ENCODE measurements at regions not wholly inside any gene's neighbourhood (a gene's known extent, or its start where the extent isn't known, plus 50 kb on each side); places are given as distances from the start of the nearest gene placed in this dataset.

DNA sequence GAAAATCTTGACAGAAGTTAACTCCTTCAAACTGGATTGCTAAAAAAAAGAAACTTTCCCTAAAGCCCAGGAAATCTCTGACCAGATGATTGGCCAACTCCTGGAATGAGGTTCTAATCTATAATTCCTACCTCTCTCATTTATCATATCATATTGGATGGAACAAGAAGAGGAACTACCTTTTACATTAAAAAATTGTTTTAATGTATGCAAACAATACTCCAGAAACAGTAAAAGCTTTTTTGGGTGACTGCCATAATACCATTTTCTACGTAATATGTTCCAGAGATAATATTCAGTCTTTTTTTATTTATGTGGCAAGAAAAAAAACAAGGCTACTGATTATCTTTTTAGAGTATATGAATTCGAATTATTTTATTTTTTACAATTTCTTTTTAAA is 204.4 kb downstream of the TUSC7 start:
- no peaks in the 10 kb centered on the region for H3K27me3 ChIP-seq (replicated peaks; ENCODE audit: control insufficient read depth, insufficient read depth, low read length)
- no peaks in the 10 kb centered on the region for H3K4me1 ChIP-seq
- intact Hi-C loops (cut with micrococcal nuclease; ENCODE audit: unreplicated experiment), result no loop called here
- TF ChIP-seq, protein P1, sequence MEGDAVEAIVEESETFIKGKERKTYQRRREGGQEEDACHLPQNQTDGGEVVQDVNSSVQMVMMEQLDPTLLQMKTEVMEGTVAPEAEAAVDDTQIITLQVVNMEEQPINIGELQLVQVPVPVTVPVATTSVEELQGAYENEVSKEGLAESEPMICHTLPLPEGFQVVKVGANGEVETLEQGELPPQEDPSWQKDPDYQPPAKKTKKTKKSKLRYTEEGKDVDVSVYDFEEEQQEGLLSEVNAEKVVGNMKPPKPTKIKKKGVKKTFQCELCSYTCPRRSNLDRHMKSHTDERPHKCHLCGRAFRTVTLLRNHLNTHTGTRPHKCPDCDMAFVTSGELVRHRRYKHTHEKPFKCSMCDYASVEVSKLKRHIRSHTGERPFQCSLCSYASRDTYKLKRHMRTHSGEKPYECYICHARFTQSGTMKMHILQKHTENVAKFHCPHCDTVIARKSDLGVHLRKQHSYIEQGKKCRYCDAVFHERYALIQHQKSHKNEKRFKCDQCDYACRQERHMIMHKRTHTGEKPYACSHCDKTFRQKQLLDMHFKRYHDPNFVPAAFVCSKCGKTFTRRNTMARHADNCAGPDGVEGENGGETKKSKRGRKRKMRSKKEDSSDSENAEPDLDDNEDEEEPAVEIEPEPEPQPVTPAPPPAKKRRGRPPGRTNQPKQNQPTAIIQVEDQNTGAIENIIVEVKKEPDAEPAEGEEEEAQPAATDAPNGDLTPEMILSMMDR (IDR thresholded peaks at IDR 0.05; ENCODE audit: insufficient read depth in 1 of 2, low read depth in 1 of 2, low read length in 1 of 2, severe bottlenecking in 1 of 2, unreplicated experiment in 1 of 2), result no peak
- H3K4me1 Mint-ChIP-seq (ENCODE audit: low read depth, unreplicated experiment), result no peaks in the 10 kb centered on the region
- no peak overlapping the region for H3K4me3 Mint-ChIP-seq (ENCODE audit: unreplicated experiment)
- DNase-seq, result no peak
- H3K4me3 ChIP-seq (ENCODE audit: low read depth, low read length), result no peak overlapping the region
- no peaks in the 10 kb centered on the region for H3K9me3 ChIP-seq
- ChIA-PET CTCF (no interaction called here), POLR2A (no interaction called here)
- H3K27me3 Mint-ChIP-seq (ENCODE audit: insufficient read depth, unreplicated experiment), result peaks cover 3% of the 10 kb centered on the region
- BruUV-seq (replicated peaks), result no TSS peak
- H3K36me3 Mint-ChIP-seq (ENCODE audit: insufficient read depth, unreplicated experiment), result no peaks in the 10 kb centered on the region
- H3K36me3 ChIP-seq (ENCODE audit: control insufficient read depth, insufficient read depth, low read length), result no peaks in the 10 kb centered on the region
- no peaks in the 10 kb centered on the region for H3K9me3 Mint-ChIP-seq (ENCODE audit: unreplicated experiment)
- no peak overlapping the region for H3K27ac Mint-ChIP-seq (ENCODE audit: unreplicated experiment)

DNA sequence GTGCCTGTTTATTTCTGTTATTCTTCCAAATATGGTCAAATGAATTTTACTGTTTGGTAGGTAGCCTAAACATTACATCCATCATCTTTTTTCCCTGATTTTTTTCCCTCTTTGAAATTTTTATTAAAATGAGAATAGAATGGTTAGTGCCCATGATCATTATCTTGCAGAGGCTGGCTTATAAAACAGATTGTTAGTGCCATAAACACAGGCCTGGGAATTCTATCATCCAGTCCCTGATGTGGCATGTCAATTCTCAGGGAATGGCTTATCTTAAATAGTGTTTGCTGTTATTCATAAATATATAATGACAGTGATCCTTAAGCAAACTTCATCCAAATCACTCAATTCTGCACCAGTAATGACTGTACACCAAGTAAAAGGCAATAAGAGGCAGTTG is 207.3 kb downstream of the TUSC7 start:
- Histone ChIP-seq H3K27me3 (replicated peaks; ENCODE audit: control insufficient read depth, insufficient read depth, low read length) (no peaks in the 10 kb centered on the region), H3K36me3 (ENCODE audit: control insufficient read depth, insufficient read depth, low read length) (no peaks in the 10 kb centered on the region), H3K4me1 (no peaks in the 10 kb centered on the region), H3K4me3 (ENCODE audit: low read depth, low read length) (no peak overlapping the region), H3K9me3 (no peaks in the 10 kb centered on the region)
- Mint-ChIP-seq H3K27ac (ENCODE audit: unreplicated experiment) (no peak overlapping the region), H3K27me3 (ENCODE audit: insufficient read depth, unreplicated experiment) (peaks cover 7% of the 10 kb centered on the region), H3K4me1 (ENCODE audit: low read depth, unreplicated experiment) (no peaks in the 10 kb centered on the region), H3K4me3 (ENCODE audit: unreplicated experiment) (no peak overlapping the region), H3K9me3 (ENCODE audit: unreplicated experiment) (no peaks in the 10 kb centered on the region), H3K36me3 (ENCODE audit: insufficient read depth, unreplicated experiment) (no peaks in the 10 kb centered on the region)
- intact Hi-C loops (cut with micrococcal nuclease; ENCODE audit: unreplicated experiment), result no loop called here
- no TSS peak for BruUV-seq (replicated peaks)
- no peak for DNase-seq
- POLR2A ChIA-PET, result no interaction called here
- CTCF ChIA-PET, result no interaction called here
- TF ChIP-seq, protein P1 (IDR thresholded peaks at IDR 0.05; ENCODE audit: insufficient read depth in 1 of 2, low read depth in 1 of 2, low read length in 1 of 2, severe bottlenecking in 1 of 2, unreplicated experiment in 1 of 2), result no peak

DNA sequence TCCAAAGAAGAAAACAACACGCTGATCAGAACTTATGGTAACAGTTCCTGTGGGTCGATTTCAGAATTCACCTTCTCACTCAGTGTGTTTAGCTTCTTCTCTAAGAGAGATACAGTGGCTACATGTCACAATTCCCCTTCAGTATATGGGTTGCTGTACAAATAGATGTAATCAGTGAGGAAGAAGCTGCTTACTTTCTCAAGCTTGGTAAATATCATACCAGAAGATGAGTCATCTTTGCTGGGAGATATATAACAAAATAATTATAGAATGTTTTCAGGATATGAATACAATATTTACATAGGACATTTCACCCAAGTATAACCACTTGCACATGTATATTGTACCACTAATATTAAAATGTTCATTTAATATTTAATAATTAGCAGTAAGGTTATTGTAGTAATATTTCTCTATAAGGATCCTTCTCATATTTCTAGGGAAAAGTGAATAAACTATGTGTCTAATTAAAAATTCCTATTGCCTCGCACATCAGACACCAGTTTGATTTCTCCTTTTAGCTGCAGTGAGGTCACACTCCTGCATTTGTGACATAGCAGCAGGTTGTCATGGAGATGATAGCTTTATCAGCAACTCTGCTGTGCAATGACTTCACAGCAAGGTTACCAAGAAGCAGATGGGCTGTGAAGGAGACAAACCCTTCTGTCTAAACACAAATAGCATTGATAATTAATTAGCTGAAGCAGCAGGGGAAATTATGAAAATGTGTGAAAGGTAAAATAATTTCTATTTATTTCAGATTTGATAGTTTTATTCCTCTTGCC is 211.4 kb downstream of the TUSC7 start:
- Mint-ChIP-seq H3K9me3 (ENCODE audit: unreplicated experiment) (no peaks in the 10 kb centered on the region), H3K4me1 (ENCODE audit: low read depth, unreplicated experiment) (no peaks in the 10 kb centered on the region), H3K27me3 (ENCODE audit: insufficient read depth, unreplicated experiment) (peaks cover 4% of the 10 kb centered on the region), H3K4me3 (ENCODE audit: unreplicated experiment) (no peak overlapping the region), H3K27ac (ENCODE audit: unreplicated experiment) (no peak overlapping the region), H3K36me3 (ENCODE audit: insufficient read depth, unreplicated experiment) (no peaks in the 10 kb centered on the region)
- Histone ChIP-seq H3K9me3 (no peaks in the 10 kb centered on the region), H3K27me3 (replicated peaks; ENCODE audit: control insufficient read depth, insufficient read depth, low read length) (no peaks in the 10 kb centered on the region), H3K36me3 (ENCODE audit: control insufficient read depth, insufficient read depth, low read length) (no peaks in the 10 kb centered on the region), H3K4me1 (no peaks in the 10 kb centered on the region), H3K4me3 (ENCODE audit: low read depth, low read length) (no peak overlapping the region)
- DNase-seq, result no peak
- no TSS peak for BruUV-seq (replicated peaks)
- ChIA-PET POLR2A (no interaction called here), CTCF (no interaction called here)
- intact Hi-C loops (cut with micrococcal nuclease; ENCODE audit: unreplicated experiment), result no loop called here
- TF ChIP-seq, protein P1 (IDR thresholded peaks at IDR 0.05; ENCODE audit: insufficient read depth in 1 of 2, low read depth in 1 of 2, low read length in 1 of 2, severe bottlenecking in 1 of 2, unreplicated experiment in 1 of 2), result no peak
